ENCODE measurements at regions not wholly inside any gene's neighbourhood (a gene's known extent, or its start where the extent isn't known, plus 50 kb on each side); places are given as distances from the start of the nearest gene placed in this dataset.

DNA sequence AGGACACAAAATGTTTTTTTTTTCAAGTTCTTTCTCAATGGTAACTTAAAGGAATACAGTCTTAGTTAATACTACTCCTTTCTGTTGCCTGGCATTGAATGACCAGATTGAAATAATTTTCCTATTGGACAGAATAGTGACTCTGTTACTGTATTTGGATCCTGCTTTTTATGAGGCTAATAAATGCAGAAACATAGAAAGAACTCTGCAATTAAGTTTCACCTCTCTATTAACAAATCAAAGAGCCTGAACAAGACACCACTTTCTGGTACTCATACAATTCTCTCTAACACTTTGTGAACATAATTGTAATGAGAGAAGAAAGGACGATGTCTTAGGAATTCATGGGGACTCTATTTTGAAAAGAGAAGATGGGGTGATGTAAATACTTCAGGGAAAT, 308.4 kb upstream of the ROBO2 start:
- no peak for TF ChIP-seq CREB1 (IDR thresholded peaks at IDR 0.05; ENCODE audit: low read depth)
- TF ChIP-seq REST (IDR thresholded peaks at IDR 0.05; ENCODE audit: low read depth) = no peak
- no peak for TF ChIP-seq RAD21 (IDR thresholded peaks at IDR 0.05; ENCODE audit: low read depth)
- TF ChIP-seq EP300 (IDR thresholded peaks at IDR 0.05; ENCODE audit: borderline replicate concordance) = no peak
- TF ChIP-seq, protein P1, sequence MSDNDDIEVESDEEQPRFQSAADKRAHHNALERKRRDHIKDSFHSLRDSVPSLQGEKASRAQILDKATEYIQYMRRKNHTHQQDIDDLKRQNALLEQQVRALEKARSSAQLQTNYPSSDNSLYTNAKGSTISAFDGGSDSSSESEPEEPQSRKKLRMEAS (IDR thresholded peaks at IDR 0.05) = no peak
- no peak for TF ChIP-seq USF1 (IDR thresholded peaks at IDR 0.05)
